Hematopoietic multipotent progenitor cell treated with erythropoietin and hydrocortisone succinate and interleukin-3 and kit ligand, for 15 days (in vitro differentiated cells): ENCODE measurements at regions not wholly inside any gene's neighbourhood (a gene's known extent, or its start where the extent isn't known, plus 50 kb on each side); places are given as distances from the start of the nearest gene placed in this dataset.
"Not testable (repeated sequence)": the region's sequence is repeated elsewhere in the genome, so short reads cannot be mapped to it uniquely, and the experiment has no call there.

Experiments
- DNase-seq: peaks from one replicate; pipeline ENCODE4 v3.0.0-alpha.2; 2015; ENCODE audit warnings: low spot score

- peak; percentile 5 for DNase-seq
Observed at GRCh38 chr12:89154743-89155499, 197.4 kb downstream of the DUSP6 start.

GRCh38 chr12:89153341-89153740, 199.0 kb downstream of the DUSP6 start:
- no peak for DNase-seq

- no peak for DNase-seq
Observed at GRCh38 chr12:89151536-89151935, 200.8 kb downstream of the DUSP6 start.

GRCh38 chr12:89150789-89151188, 201.5 kb downstream of the DUSP6 start:
- not testable (repeated sequence) for DNase-seq

- DNase-seq, result no peak
Observed at GRCh38 chr12:89140602-89141238, 211.6 kb downstream of the DUSP6 start.

GRCh38 chr12:89140141-89140540, 212.2 kb downstream of the DUSP6 start:
- no peak for DNase-seq

- DNase-seq, result no peak
Observed at GRCh38 chr12:89139390-89139789, 212.9 kb downstream of the DUSP6 start.

- DNase-seq, result no peak
Observed at GRCh38 chr12:89138048-89138852, 214.1 kb downstream of the DUSP6 start.

GRCh38 chr12:89135976-89136634, 216.2 kb downstream of the DUSP6 start:
- DNase-seq, result no peak

GRCh38 chr12:89134213-89134770, 218.0 kb downstream of the DUSP6 start:
- DNase-seq, result no peak

GRCh38 chr12:89129167-89129870, 223.0 kb downstream of the DUSP6 start:
- no peak for DNase-seq

- no peak for DNase-seq
Observed at GRCh38 chr12:89126712-89127111, 225.6 kb downstream of the DUSP6 start.

GRCh38 chr12:89122852-89123251, 229.4 kb downstream of the DUSP6 start:
- DNase-seq, result no peak

GRCh38 chr12:89117448-89118034, 234.8 kb downstream of the DUSP6 start:
- no peak for DNase-seq

- no peak for DNase-seq
Observed at GRCh38 chr12:89111964-89112363, 240.3 kb downstream of the DUSP6 start.

- DNase-seq, result no peak
Observed at GRCh38 chr12:89108265-89108664, 244.0 kb downstream of the DUSP6 start.

GRCh38 chr12:89106950-89107349, 245.4 kb downstream of the DUSP6 start:
- no peak for DNase-seq

GRCh38 chr12:89105243-89105642, 247.1 kb downstream of the DUSP6 start:
- no peak for DNase-seq

- DNase-seq, result no peak
Observed at GRCh38 chr12:89103831-89104230, 248.5 kb downstream of the DUSP6 start.

- no peak for DNase-seq
Observed at GRCh38 chr12:89101440-89101839, 250.9 kb downstream of the DUSP6 start.
